ENCODE measurements at regions not wholly inside any gene's neighbourhood (a gene's known extent, or its start where the extent isn't known, plus 50 kb on each side); places are given as distances from the start of the nearest gene placed in this dataset.

GRCh38 chr7:41842956-41843355 lies 140.1 kb upstream of the INHBA start:
- H3K27me3 Mint-ChIP-seq, result peaks cover 2% of the 10 kb centered on the region
- peaks cover 7% of the 10 kb centered on the region for H3K9me3 Mint-ChIP-seq
- ChIA-PET CTCF (no interaction called here), POLR2A (no interaction called here)
- no peak overlapping the region for H3K27ac Mint-ChIP-seq
- peaks cover 11% of the 10 kb centered on the region for H3K4me1 Mint-ChIP-seq (ENCODE audit: low read depth)
- DNase-seq (no peak), ATAC-seq (no peak)
- intact Hi-C loops (cut with micrococcal nuclease), result no loop called here
- no peak overlapping the region for H3K4me3 Mint-ChIP-seq
- TF ChIP-seq CTCF (IDR thresholded peaks at IDR 0.05), result no peak
- no peaks in the 10 kb centered on the region for H3K36me3 Mint-ChIP-seq (ENCODE audit: low read depth)

- ChIA-PET POLR2A (no interaction called here), CTCF (no interaction called here)
- peaks cover 10% of the 10 kb centered on the region for H3K9me3 Mint-ChIP-seq
- peaks cover 2% of the 10 kb centered on the region for H3K27me3 Mint-ChIP-seq
- no peak for TF ChIP-seq CTCF (IDR thresholded peaks at IDR 0.05)
- intact Hi-C loops (cut with micrococcal nuclease), result no loop called here
- no peak overlapping the region for H3K27ac Mint-ChIP-seq
- ATAC-seq (no peak), DNase-seq (no peak)
- H3K36me3 Mint-ChIP-seq (ENCODE audit: low read depth), result no peaks in the 10 kb centered on the region
- no peak overlapping the region for H3K4me3 Mint-ChIP-seq
- H3K4me1 Mint-ChIP-seq (ENCODE audit: low read depth), result peaks cover 2% of the 10 kb centered on the region
These were observed 135.0 kb upstream of the INHBA start for GRCh38 chr7:41837916-41838315.

- H3K27ac Mint-ChIP-seq, result no peak overlapping the region
- POLR2A ChIA-PET, result no interaction called here
- H3K4me3 Mint-ChIP-seq, result no peak overlapping the region
- peaks cover 23% of the 10 kb centered on the region for H3K9me3 Mint-ChIP-seq
- intact Hi-C loops (cut with micrococcal nuclease), result no loop called here
- H3K27me3 Mint-ChIP-seq, result peaks cover 2% of the 10 kb centered on the region
- DNase-seq (no peak), ATAC-seq (no peak)
- CTCF ChIA-PET, result no interaction called here
- TF ChIP-seq CTCF (IDR thresholded peaks at IDR 0.05), result no peak
- no peaks in the 10 kb centered on the region for H3K36me3 Mint-ChIP-seq (ENCODE audit: low read depth)
- H3K4me1 Mint-ChIP-seq (ENCODE audit: low read depth), result peaks cover 2% of the 10 kb centered on the region
These were observed 133.2 kb upstream of the INHBA start for GRCh38 chr7:41835976-41836530.

GRCh38 chr7:41834805-41835694 lies 132.2 kb upstream of the INHBA start:
- Mint-ChIP-seq H3K4me1 (ENCODE audit: low read depth) (peaks cover 2% of the 10 kb centered on the region), H3K27ac (no peak overlapping the region), H3K9me3 (peaks cover 21% of the 10 kb centered on the region), H3K36me3 (ENCODE audit: low read depth) (no peaks in the 10 kb centered on the region), H3K4me3 (no peak overlapping the region), H3K27me3 (no peaks in the 10 kb centered on the region)
- ATAC-seq, result no peak
- intact Hi-C loops (cut with micrococcal nuclease), result no loop called here
- CTCF ChIA-PET, result no interaction called here
- POLR2A ChIA-PET, result no interaction called here
- TF ChIP-seq CTCF (IDR thresholded peaks at IDR 0.05), result no peak
- no peak for DNase-seq

- Mint-ChIP-seq H3K4me1 (ENCODE audit: low read depth) (peaks cover 2% of the 10 kb centered on the region), H3K4me3 (no peak overlapping the region), H3K27ac (no peak overlapping the region), H3K27me3 (peaks cover 1% of the 10 kb centered on the region), H3K36me3 (ENCODE audit: low read depth) (no peaks in the 10 kb centered on the region), H3K9me3 (peaks cover 18% of the 10 kb centered on the region)
- ChIA-PET POLR2A (no interaction called here), CTCF (no interaction called here)
- no peak for DNase-seq
- intact Hi-C loops (cut with micrococcal nuclease), result no loop called here
- ATAC-seq, result no peak
- no peak for TF ChIP-seq CTCF (IDR thresholded peaks at IDR 0.05)
These were observed 130.1 kb upstream of the INHBA start for GRCh38 chr7:41832941-41833340.

Measured in activated CD8-positive, alpha-beta T cell treated with anti-CD3 and anti-CD28 coated beads for 36 hours (primary cell).